ENCODE measurements at regions not wholly inside any gene's neighbourhood (a gene's known extent, or its start where the extent isn't known, plus 50 kb on each side); places are given as distances from the start of the nearest gene placed in this dataset.

- no peak for DNase-seq
- Histone ChIP-seq H3K9me3 (no peaks in the 10 kb centered on the region), H3K36me3 (no peaks in the 10 kb centered on the region), H3K27me3 (no peaks in the 10 kb centered on the region), H3K4me1 (no peaks in the 10 kb centered on the region), H3K4me3 (ENCODE audit: low read depth, low read length) (no peak overlapping the region)
- TF ChIP-seq, protein P1, sequence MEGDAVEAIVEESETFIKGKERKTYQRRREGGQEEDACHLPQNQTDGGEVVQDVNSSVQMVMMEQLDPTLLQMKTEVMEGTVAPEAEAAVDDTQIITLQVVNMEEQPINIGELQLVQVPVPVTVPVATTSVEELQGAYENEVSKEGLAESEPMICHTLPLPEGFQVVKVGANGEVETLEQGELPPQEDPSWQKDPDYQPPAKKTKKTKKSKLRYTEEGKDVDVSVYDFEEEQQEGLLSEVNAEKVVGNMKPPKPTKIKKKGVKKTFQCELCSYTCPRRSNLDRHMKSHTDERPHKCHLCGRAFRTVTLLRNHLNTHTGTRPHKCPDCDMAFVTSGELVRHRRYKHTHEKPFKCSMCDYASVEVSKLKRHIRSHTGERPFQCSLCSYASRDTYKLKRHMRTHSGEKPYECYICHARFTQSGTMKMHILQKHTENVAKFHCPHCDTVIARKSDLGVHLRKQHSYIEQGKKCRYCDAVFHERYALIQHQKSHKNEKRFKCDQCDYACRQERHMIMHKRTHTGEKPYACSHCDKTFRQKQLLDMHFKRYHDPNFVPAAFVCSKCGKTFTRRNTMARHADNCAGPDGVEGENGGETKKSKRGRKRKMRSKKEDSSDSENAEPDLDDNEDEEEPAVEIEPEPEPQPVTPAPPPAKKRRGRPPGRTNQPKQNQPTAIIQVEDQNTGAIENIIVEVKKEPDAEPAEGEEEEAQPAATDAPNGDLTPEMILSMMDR (IDR thresholded peaks at IDR 0.05; ENCODE audit: low read depth, low read length): no peak
Measured at GRCh38 chr2:181839811-181840210, 51.7 kb upstream of the ITPRID2 start.

DNA sequence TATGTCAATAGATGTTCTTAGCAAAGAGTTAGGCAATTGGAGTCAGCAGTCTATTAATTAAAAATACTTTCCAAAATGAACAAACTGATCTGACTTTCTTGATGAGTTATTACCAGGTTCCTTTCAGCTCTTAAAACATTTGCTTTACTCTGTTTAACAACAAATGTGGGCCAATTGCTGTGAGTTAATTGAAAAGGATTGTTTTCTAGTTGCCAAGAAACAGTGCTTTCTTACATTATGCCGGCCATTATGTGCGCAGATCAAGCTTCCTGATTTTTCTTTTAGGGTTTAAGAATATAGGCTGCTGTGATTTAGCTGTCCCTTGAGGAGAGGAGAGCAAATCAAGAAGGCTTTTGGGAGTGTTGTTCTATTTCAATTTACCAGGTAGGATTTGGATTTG, 50.5 kb upstream of the ITPRID2 start:
- TF ChIP-seq, protein P1 (IDR thresholded peaks at IDR 0.05; ENCODE audit: low read depth, low read length): no peak
- DNase-seq: no peak
- H3K4me1 ChIP-seq: no peaks in the 10 kb centered on the region
- H3K36me3 ChIP-seq: no peaks in the 10 kb centered on the region
- H3K27me3 ChIP-seq: no peaks in the 10 kb centered on the region
- H3K4me3 ChIP-seq (ENCODE audit: low read depth, low read length): no peak overlapping the region
- no peaks in the 10 kb centered on the region for H3K9me3 ChIP-seq

Measured in BE2C (cell line).